Activated naive CD8-positive, alpha-beta T cell (primary cell): ENCODE measurements at regions not wholly inside any gene's neighbourhood (a gene's known extent, or its start where the extent isn't known, plus 50 kb on each side); places are given as distances from the start of the nearest gene placed in this dataset.
"Not testable (repeated sequence)": the region's sequence is repeated elsewhere in the genome, so short reads cannot be mapped to it uniquely, and the experiment has no call there.

Experiments used
- H3K27ac Mint-ChIP-seq: one replicate; pipeline ENCODE4 v1.8.0; 2021; ENCODE audit warnings: mixed read lengths
- H3K27me3 Mint-ChIP-seq: one replicate; pipeline ENCODE4 v1.8.0; 2021; ENCODE audit warnings: mixed read lengths
- H3K36me3 Mint-ChIP-seq: one replicate; pipeline ENCODE4 v1.8.0; 2021; ENCODE audit warnings: mixed read lengths
- H3K4me1 Mint-ChIP-seq: one replicate; pipeline ENCODE4 v1.8.0; 2021; ENCODE audit warnings: low read depth, mixed read lengths
- H3K4me3 Mint-ChIP-seq: one replicate; pipeline ENCODE4 v1.8.0; 2021; ENCODE audit warnings: mild to moderate bottlenecking, mixed read lengths
- H3K9me3 Mint-ChIP-seq: one replicate; pipeline ENCODE4 v1.8.0; 2021; ENCODE audit warnings: low read depth, mixed read lengths

- not testable (repeated sequence) for H3K27me3 Mint-ChIP-seq, H3K9me3 Mint-ChIP-seq, H3K36me3 Mint-ChIP-seq, H3K4me1 Mint-ChIP-seq, H3K4me3 Mint-ChIP-seq, H3K27ac Mint-ChIP-seq
Observed at GRCh38 chr2:110344405-110345035, 128.1 kb downstream of the LIMS4 start.

GRCh38 chr2:110342077-110342476 lies 129.7 kb upstream of the MTLN start:
- H3K27ac Mint-ChIP-seq, H3K36me3 Mint-ChIP-seq, H3K4me1 Mint-ChIP-seq, H3K27me3 Mint-ChIP-seq, H3K4me3 Mint-ChIP-seq, H3K9me3 Mint-ChIP-seq: not testable (repeated sequence)

DNA sequence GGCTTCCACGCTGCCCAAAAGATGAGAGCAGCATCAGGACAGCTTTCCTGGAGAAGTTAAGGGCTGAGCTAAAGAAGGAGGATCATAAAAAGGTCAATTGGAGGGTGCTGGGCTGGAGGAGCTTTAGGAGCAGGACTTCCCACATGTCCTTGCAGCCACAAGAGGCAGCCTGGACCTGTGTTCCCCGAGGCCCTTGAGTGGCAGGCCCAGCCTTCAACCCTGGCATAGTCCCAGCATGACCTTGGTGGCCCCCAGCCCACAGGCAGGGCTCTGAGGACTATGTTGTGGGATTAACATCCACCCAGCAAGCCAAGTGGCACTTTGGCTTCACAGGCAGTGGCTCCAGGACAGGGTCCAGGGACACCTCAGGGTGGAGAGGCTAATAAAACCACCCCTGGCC lies 126.8 kb upstream of the MTLN start:
- H3K36me3 Mint-ChIP-seq, H3K4me3 Mint-ChIP-seq, H3K27me3 Mint-ChIP-seq, H3K4me1 Mint-ChIP-seq, H3K9me3 Mint-ChIP-seq, H3K27ac Mint-ChIP-seq: not testable (repeated sequence)

DNA sequence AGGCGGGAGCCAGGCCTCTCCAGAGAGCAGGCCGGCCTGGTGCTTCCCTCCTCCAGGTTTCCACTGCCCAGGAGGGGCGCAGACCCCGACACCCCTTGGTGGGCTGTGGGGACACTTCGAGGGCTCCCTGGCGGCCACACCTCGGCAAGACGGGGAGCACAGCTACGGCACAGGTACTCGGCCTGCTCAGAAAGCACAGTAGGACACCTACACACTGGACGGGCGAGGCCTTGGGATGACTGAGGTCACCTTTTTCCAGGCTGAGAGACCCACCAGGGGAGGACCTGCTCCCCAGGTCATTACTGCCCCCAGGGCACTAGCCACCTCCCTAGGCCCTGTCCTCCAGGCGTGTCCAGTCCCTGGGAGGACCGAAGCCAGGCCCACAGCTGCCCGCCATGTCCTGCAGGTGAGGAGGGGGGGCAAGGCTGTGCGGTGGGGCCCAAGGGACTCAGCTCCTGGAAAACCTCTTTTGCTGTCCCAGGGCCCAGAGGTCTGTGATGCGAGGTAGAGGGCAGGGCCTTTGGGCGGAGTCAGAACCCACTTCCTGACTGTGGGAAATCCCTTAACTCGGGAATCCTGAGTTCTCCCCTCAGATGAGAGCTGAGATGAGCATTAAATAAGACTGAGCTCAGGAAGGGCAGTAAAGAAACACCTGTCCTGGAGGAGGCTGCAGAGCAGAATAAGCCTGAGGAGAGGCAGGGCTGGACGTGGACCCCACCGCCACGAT lies 126.1 kb upstream of the MTLN start:
- not testable (repeated sequence) for H3K36me3 Mint-ChIP-seq, H3K9me3 Mint-ChIP-seq, H3K27ac Mint-ChIP-seq, H3K4me1 Mint-ChIP-seq, H3K4me3 Mint-ChIP-seq, H3K27me3 Mint-ChIP-seq

GRCh38 chr2:110336071-110336470 lies 123.7 kb upstream of the MTLN start:
- not testable (repeated sequence) for H3K36me3 Mint-ChIP-seq, H3K27me3 Mint-ChIP-seq, H3K4me3 Mint-ChIP-seq, H3K9me3 Mint-ChIP-seq, H3K4me1 Mint-ChIP-seq, H3K27ac Mint-ChIP-seq

GRCh38 chr2:110335415-110336049 lies 123.2 kb upstream of the MTLN start:
- H3K4me1 Mint-ChIP-seq, H3K9me3 Mint-ChIP-seq, H3K4me3 Mint-ChIP-seq, H3K36me3 Mint-ChIP-seq, H3K27me3 Mint-ChIP-seq, H3K27ac Mint-ChIP-seq: not testable (repeated sequence)

- H3K9me3 Mint-ChIP-seq, H3K36me3 Mint-ChIP-seq, H3K4me3 Mint-ChIP-seq, H3K27ac Mint-ChIP-seq, H3K4me1 Mint-ChIP-seq, H3K27me3 Mint-ChIP-seq: not testable (repeated sequence)
Observed at GRCh38 chr2:110333114-110334095, 121.1 kb upstream of the MTLN start.

DNA sequence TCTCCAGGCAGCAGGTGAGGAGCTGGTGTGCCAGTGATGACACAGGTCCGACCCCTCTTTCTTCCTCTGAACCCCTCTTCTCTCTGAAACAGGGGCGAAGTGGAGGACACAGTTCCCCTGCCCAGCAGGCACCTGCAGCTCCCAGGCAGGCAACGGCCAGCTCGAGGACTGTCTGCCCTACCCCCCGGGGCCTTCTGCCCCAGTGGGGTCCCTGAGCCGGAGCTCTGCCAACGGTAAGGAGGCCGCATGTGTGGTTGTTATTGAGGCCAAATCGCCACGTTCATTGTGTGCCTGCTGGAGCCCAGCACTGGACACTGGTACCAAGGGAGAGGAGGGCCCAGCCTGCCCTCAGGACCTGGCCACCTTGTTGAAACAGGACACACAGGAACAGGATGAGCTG lies 119.3 kb upstream of the MTLN start:
- H3K27ac Mint-ChIP-seq, H3K4me1 Mint-ChIP-seq, H3K4me3 Mint-ChIP-seq, H3K27me3 Mint-ChIP-seq, H3K36me3 Mint-ChIP-seq, H3K9me3 Mint-ChIP-seq: not testable (repeated sequence)

GRCh38 chr2:110329760-110330159 lies 117.4 kb upstream of the MTLN start:
- not testable (repeated sequence) for H3K36me3 Mint-ChIP-seq, H3K27ac Mint-ChIP-seq, H3K4me1 Mint-ChIP-seq

DNA sequence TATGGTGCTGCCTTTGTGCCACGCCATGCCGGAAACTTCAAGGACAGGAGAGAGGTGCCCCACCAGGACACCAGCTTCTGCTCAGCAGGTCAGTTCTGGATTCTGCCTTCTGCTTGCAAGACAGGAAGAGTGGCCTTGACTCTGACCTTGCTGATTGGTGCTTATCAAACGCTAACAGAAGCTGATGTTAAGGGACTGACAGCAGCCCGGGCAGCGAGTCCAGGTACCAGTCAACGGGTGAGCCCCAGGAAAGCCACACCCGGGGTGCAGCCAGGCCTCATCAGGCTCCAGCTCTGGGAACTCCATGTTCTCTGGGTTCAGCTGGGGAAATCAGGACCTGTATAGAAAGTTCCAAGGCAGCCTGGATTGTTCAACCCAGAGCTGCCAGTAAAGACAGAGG lies 116.8 kb upstream of the MTLN start:
- not testable (repeated sequence) for H3K4me3 Mint-ChIP-seq, H3K4me1 Mint-ChIP-seq, H3K27ac Mint-ChIP-seq, H3K27me3 Mint-ChIP-seq, H3K36me3 Mint-ChIP-seq, H3K9me3 Mint-ChIP-seq

More at GRCh38 chr2:110329760-110330159, 117.4 kb upstream of the MTLN start:
- H3K4me3 Mint-ChIP-seq, H3K27me3 Mint-ChIP-seq, H3K9me3 Mint-ChIP-seq: not testable (repeated sequence)

DNA sequence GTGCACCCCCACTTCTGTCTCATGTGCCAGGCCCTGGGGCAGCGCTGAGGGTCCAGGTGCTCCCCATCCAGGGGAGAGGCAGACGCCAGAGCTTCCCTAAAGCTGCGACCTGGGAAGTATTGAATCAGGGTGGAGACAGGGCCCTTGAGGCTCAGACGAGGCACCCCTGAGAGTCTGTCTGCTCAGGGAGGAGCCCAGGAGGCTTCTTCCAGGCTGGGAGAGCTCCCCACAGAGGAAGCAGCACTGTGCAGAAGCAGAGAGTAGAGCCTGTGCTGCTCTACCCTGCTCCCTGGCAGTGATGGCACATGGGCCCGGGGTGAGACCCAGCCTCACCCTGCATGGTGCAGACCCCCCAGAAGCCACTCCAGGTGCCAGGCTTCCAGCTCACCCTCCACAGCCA lies 116.3 kb upstream of the MTLN start:
- not testable (repeated sequence) for H3K36me3 Mint-ChIP-seq, H3K9me3 Mint-ChIP-seq, H3K4me3 Mint-ChIP-seq, H3K4me1 Mint-ChIP-seq, H3K27me3 Mint-ChIP-seq, H3K27ac Mint-ChIP-seq

DNA sequence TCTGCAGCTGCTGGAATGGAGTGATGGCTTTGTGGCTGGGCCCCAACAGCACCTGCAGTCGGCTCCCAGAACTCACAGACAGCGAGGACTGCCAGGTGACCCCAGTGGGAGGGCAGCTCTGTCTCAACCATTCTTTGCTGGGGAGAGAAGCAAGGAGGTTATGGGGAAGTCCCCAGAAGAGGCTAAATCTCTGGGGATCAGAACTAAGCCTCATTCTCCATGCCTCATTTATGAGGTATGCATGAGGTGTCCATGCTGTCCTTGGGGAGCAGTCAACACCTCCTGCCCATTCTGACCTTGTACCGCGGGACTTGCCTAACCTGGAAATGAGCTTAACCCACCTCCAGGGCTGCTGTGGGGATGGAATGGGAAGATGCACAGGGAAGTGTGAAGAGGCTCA lies 111.5 kb upstream of the MTLN start:
- H3K9me3 Mint-ChIP-seq, H3K27me3 Mint-ChIP-seq, H3K36me3 Mint-ChIP-seq, H3K4me1 Mint-ChIP-seq, H3K4me3 Mint-ChIP-seq, H3K27ac Mint-ChIP-seq: not testable (repeated sequence)

DNA sequence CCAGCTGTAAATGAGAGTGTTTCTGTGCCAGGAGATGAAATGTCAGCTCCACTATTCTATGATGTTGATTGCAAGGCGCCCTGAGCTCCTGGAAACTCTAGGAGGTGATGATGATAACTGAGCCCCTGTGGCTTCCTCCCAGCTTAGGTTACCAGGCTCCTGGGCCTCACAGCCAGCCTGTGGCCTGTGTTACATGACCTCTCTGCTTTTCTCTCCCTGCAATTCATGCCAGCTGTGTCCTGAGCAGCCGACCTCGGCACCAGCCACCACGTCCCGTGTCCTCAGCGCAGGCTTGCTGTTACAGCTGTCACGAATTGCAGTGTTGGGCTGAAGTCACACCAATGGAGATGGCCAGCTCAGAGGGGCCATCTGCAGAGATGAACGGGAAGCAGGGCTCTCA lies 110.2 kb upstream of the MTLN start:
- not testable (repeated sequence) for H3K36me3 Mint-ChIP-seq, H3K27me3 Mint-ChIP-seq, H3K4me3 Mint-ChIP-seq, H3K9me3 Mint-ChIP-seq, H3K27ac Mint-ChIP-seq, H3K4me1 Mint-ChIP-seq

DNA sequence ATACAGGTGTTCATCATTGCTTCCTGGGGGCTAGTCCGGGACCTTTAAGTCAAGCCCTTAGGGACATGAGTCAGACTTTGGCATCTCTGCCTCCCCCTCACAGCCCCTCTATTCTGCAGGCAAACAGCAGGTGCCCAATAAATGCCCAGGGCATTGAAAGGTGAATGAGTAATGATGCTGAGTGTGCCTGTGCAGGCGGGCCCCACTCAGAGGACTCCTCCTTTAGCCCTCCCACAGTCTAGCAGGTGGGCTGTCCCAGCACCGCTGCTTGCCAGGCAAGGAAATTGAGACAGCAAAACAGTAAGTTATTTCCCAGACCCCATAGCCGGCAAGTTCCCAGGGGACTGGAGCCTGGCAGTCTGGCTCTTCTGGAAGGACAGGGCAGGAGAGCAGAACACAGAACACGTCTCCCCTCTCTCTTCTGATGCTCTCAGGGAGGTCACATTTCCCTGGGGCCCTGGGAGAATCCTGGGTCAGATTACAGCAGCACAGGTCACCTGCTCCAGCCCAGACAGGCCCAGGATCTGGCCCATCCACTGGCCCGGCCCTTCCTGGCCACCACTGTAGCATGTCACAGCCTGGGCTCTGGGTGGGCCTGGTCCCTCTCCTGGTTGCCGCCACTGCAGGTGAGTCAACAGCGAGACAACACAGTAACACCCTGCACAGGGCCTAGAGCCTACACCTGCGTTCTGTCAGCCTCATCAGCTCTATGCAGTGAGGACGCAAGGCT lies 108.7 kb upstream of the MTLN start:
- H3K4me3 Mint-ChIP-seq, H3K4me1 Mint-ChIP-seq, H3K9me3 Mint-ChIP-seq, H3K27ac Mint-ChIP-seq, H3K27me3 Mint-ChIP-seq, H3K36me3 Mint-ChIP-seq: not testable (repeated sequence)

GRCh38 chr2:110318898-110319297 lies 106.6 kb upstream of the MTLN start:
- not testable (repeated sequence) for H3K27me3 Mint-ChIP-seq, H3K36me3 Mint-ChIP-seq, H3K4me1 Mint-ChIP-seq, H3K9me3 Mint-ChIP-seq, H3K4me3 Mint-ChIP-seq, H3K27ac Mint-ChIP-seq
